ENCODE measurements at regions not wholly inside any gene's neighbourhood (a gene's known extent, or its start where the extent isn't known, plus 50 kb on each side); places are given as distances from the start of the nearest gene placed in this dataset.
"Not testable (repeated sequence)": the region's sequence is repeated elsewhere in the genome, so short reads cannot be mapped to it uniquely, and the experiment has no call there.

DNA sequence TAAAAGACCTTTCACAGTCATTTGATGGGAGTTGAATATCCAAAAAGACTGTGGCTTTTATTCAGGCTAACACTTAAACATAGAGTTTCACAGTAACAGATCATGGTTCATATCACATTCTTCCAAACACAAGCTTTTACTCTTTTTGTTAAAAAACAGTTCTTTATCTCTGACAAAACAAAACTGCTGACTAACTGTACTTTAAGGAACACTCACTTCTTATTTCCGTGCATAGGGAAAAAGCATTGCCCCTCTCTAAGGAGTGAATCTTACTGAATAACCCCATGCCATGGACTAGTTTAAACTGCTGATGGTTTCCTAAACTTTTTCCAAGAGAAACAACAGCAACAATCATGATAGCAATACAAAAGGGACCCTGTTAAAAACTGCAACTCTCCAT is 297.0 kb upstream of the INTU start:
- Histone ChIP-seq H3K4me1 (ENCODE audit: insufficient read depth, low read length) (no peaks in the 10 kb centered on the region), H3K9me3 (ENCODE audit: insufficient read depth, low read depth, low read length) (no peaks in the 10 kb centered on the region), H3K36me3 (ENCODE audit: insufficient read depth, low read depth, low read length) (no peaks in the 10 kb centered on the region), H3K27ac (ENCODE audit: low read length) (no peak overlapping the region), H3K9ac (ENCODE audit: low read depth, low read length) (no peak overlapping the region), H3K4me3 (ENCODE audit: low read length) (no peak overlapping the region), H3K27me3 (ENCODE audit: insufficient read depth, low read length) (no peaks in the 10 kb centered on the region)

GRCh38 chr4:127343123-127343522 is 289.6 kb upstream of the INTU start:
- H3K4me3 ChIP-seq (ENCODE audit: low read length); H3K27ac ChIP-seq (ENCODE audit: low read length); H3K9me3 ChIP-seq (ENCODE audit: insufficient read depth, low read depth, low read length); H3K36me3 ChIP-seq (ENCODE audit: insufficient read depth, low read depth, low read length); H3K9ac ChIP-seq (ENCODE audit: low read depth, low read length); H3K4me1 ChIP-seq (ENCODE audit: insufficient read depth, low read length); H3K27me3 ChIP-seq (ENCODE audit: insufficient read depth, low read length): not testable (repeated sequence)

DNA sequence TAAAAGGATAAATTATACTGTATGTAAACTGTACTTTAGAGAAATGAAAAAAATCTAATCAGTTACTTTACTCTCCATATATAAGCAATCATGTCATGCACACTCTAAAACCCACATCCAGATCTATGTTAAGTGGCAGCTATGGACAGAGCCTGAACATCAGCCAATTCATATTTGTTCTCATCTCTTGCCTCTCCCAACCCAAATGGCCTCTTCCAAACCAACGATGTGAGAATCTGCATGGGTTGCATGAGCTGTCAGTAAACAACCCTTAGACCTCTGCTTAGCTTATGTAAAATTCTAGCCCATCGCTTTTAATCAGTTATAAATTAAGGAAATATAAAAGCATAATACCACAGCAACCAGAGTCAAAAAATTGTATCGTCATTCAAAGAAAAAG is 288.7 kb upstream of the INTU start:
- H3K9me3 ChIP-seq (ENCODE audit: insufficient read depth, low read depth, low read length), result no peaks in the 10 kb centered on the region
- no peak overlapping the region for H3K9ac ChIP-seq (ENCODE audit: low read depth, low read length)
- no peak overlapping the region for H3K4me3 ChIP-seq (ENCODE audit: low read length)
- H3K27ac ChIP-seq (ENCODE audit: low read length), result no peak overlapping the region
- no peaks in the 10 kb centered on the region for H3K36me3 ChIP-seq (ENCODE audit: insufficient read depth, low read depth, low read length)
- no peaks in the 10 kb centered on the region for H3K4me1 ChIP-seq (ENCODE audit: insufficient read depth, low read length)
- no peaks in the 10 kb centered on the region for H3K27me3 ChIP-seq (ENCODE audit: insufficient read depth, low read length)

DNA sequence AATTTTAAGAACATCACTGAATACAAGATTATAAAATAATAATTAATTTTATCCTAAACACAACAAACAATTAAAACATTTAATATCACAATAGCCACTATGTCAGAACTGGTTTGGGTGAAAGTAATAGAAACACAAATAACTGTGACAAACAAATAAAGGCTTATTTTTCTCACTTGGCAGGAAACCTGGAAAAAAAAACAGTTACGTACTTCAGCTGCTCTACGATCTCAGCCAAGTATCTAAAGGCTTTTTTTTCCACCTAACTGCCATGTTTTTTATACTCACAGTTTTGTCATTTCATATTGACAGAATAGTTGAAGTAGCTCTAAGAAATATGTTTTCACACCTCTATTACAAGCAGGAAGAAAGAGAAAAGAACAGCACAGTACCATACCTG is 284.8 kb upstream of the INTU start:
- H3K9ac ChIP-seq (ENCODE audit: low read depth, low read length), result no peak overlapping the region

GRCh38 chr4:127352220-127353113 is 280.3 kb upstream of the INTU start:
- Histone ChIP-seq H3K4me1 (ENCODE audit: insufficient read depth, low read length) (no peaks in the 10 kb centered on the region), H3K27me3 (ENCODE audit: insufficient read depth, low read length) (no peaks in the 10 kb centered on the region), H3K9me3 (ENCODE audit: insufficient read depth, low read depth, low read length) (no peaks in the 10 kb centered on the region), H3K4me3 (ENCODE audit: low read length) (no peak overlapping the region), H3K36me3 (ENCODE audit: insufficient read depth, low read depth, low read length) (no peaks in the 10 kb centered on the region), H3K9ac (ENCODE audit: low read depth, low read length) (no peak overlapping the region), H3K27ac (ENCODE audit: low read length) (no peak overlapping the region)

More for the DNA sequence above, 284.8 kb upstream of the INTU start:
- Histone ChIP-seq H3K36me3 (ENCODE audit: insufficient read depth, low read depth, low read length) (no peaks in the 10 kb centered on the region), H3K9me3 (ENCODE audit: insufficient read depth, low read depth, low read length) (no peaks in the 10 kb centered on the region), H3K27me3 (ENCODE audit: insufficient read depth, low read length) (no peaks in the 10 kb centered on the region), H3K27ac (ENCODE audit: low read length) (no peak overlapping the region), H3K4me1 (ENCODE audit: insufficient read depth, low read length) (no peaks in the 10 kb centered on the region), H3K4me3 (ENCODE audit: low read length) (no peak overlapping the region)

DNA sequence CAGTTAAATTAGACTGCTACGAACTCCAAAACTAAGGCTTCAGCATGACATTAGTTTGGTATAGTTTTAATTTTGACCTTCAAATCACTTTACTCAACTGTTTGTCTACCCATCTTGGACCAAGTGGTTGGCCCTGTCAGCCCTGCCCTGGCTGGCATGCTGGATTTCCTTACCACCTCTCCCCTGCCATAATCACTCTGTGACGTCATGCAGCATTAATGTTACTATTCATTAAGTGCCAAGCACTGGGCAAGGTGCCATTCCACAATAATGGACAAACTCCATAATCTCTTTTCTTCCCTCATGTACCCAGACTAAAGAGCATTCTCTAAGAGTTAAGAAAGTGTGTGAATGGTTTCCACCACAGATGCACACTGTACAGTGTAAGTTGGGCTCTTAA is 277.0 kb upstream of the INTU start:
- no peaks in the 10 kb centered on the region for H3K27me3 ChIP-seq (ENCODE audit: insufficient read depth, low read length)
- H3K4me1 ChIP-seq (ENCODE audit: insufficient read depth, low read length), result no peaks in the 10 kb centered on the region
- H3K9me3 ChIP-seq (ENCODE audit: insufficient read depth, low read depth, low read length), result no peaks in the 10 kb centered on the region
- H3K36me3 ChIP-seq (ENCODE audit: insufficient read depth, low read depth, low read length), result no peaks in the 10 kb centered on the region
- H3K9ac ChIP-seq (ENCODE audit: low read depth, low read length), result no peak overlapping the region
- no peak overlapping the region for H3K27ac ChIP-seq (ENCODE audit: low read length)
- no peak overlapping the region for H3K4me3 ChIP-seq (ENCODE audit: low read length)

DNA sequence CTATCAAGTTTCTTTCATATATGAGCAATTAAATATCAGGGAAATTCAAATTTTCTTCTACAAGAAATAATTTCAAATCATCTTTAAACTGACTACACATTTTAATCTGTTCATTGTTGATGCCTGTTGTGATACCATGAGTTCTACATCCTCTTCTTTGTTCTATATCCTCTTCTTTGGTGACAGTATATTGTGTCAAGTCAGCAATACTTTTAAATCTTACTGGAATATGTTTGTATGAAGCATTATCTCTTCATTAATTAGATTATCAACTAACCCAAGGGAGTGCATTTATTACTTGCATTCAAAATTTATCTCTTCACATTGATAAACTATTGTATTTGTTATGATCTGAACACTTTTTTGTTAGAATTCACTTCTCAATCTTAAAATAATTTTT is 275.0 kb upstream of the INTU start:
- H3K9ac ChIP-seq (ENCODE audit: low read depth, low read length), result no peak overlapping the region
- H3K4me1 ChIP-seq (ENCODE audit: insufficient read depth, low read length), result no peaks in the 10 kb centered on the region
- no peaks in the 10 kb centered on the region for H3K9me3 ChIP-seq (ENCODE audit: insufficient read depth, low read depth, low read length)
- no peak overlapping the region for H3K27ac ChIP-seq (ENCODE audit: low read length)
- H3K4me3 ChIP-seq (ENCODE audit: low read length), result no peak overlapping the region
- no peaks in the 10 kb centered on the region for H3K36me3 ChIP-seq (ENCODE audit: insufficient read depth, low read depth, low read length)
- H3K27me3 ChIP-seq (ENCODE audit: insufficient read depth, low read length), result no peaks in the 10 kb centered on the region

GRCh38 chr4:127362686-127363085 is 270.1 kb upstream of the INTU start:
- H3K9me3 ChIP-seq (ENCODE audit: insufficient read depth, low read depth, low read length), result no peaks in the 10 kb centered on the region
- H3K36me3 ChIP-seq (ENCODE audit: insufficient read depth, low read depth, low read length), result no peaks in the 10 kb centered on the region
- no peak overlapping the region for H3K27ac ChIP-seq (ENCODE audit: low read length)
- no peaks in the 10 kb centered on the region for H3K4me1 ChIP-seq (ENCODE audit: insufficient read depth, low read length)
- H3K27me3 ChIP-seq (ENCODE audit: insufficient read depth, low read length), result no peaks in the 10 kb centered on the region
- no peak overlapping the region for H3K4me3 ChIP-seq (ENCODE audit: low read length)
- H3K9ac ChIP-seq (ENCODE audit: low read depth, low read length), result no peak overlapping the region

GRCh38 chr4:127364397-127364796 is 268.4 kb upstream of the INTU start:
- no peaks in the 10 kb centered on the region for H3K27me3 ChIP-seq (ENCODE audit: insufficient read depth, low read length)
- H3K4me3 ChIP-seq (ENCODE audit: low read length), result no peak overlapping the region
- no peaks in the 10 kb centered on the region for H3K9me3 ChIP-seq (ENCODE audit: insufficient read depth, low read depth, low read length)
- no peak overlapping the region for H3K27ac ChIP-seq (ENCODE audit: low read length)
- H3K36me3 ChIP-seq (ENCODE audit: insufficient read depth, low read depth, low read length), result no peaks in the 10 kb centered on the region
- H3K9ac ChIP-seq (ENCODE audit: low read depth, low read length), result no peak overlapping the region
- no peaks in the 10 kb centered on the region for H3K4me1 ChIP-seq (ENCODE audit: insufficient read depth, low read length)

DNA sequence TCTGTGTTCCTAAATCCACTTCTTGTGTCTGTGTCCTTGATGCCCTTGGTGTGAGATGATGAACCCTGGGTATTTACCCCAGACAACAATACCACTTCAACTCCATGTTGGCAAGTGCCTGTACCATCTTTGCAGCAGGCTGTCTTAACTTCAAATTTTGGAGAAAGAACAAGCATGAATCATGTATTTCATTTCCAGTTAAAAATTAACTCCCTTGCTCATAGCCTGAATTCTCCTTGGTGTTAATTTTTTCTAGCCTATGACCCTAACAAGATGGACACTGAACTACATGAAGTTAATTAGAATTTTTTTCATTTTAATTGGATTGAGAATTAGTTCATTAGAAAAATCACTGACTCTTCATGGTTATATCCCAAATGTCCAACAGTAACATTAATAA is 267.8 kb upstream of the INTU start:
- Histone ChIP-seq H3K36me3 (ENCODE audit: insufficient read depth, low read depth, low read length) (no peaks in the 10 kb centered on the region), H3K4me3 (ENCODE audit: low read length) (no peak overlapping the region)

DNA sequence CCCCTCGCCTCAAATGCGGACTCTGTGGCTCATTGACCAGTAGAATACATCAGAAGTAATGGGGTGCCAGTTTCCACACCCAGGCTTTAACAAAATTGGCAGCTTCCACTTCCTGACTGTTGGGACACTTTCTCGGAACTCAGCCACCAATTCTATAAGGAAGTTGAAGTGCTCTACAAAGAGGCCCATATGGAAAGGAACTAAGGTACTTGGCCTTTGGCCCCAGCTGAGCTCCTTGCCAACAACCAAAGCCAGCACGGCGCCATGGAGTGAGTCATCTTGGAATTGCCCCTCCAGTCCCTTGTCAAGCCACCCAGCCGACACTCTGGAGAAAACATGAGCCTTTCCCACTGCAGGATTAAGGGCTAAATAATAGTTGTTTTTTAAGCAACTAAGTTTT is 262.2 kb upstream of the INTU start:
- Histone ChIP-seq H3K9ac (ENCODE audit: low read depth, low read length) (no peak overlapping the region), H3K27ac (ENCODE audit: low read length) (no peak overlapping the region), H3K36me3 (ENCODE audit: insufficient read depth, low read depth, low read length) (no peaks in the 10 kb centered on the region), H3K27me3 (ENCODE audit: insufficient read depth, low read length) (no peaks in the 10 kb centered on the region), H3K9me3 (ENCODE audit: insufficient read depth, low read depth, low read length) (no peaks in the 10 kb centered on the region), H3K4me3 (ENCODE audit: low read length) (no peak overlapping the region), H3K4me1 (ENCODE audit: insufficient read depth, low read length) (no peaks in the 10 kb centered on the region)

More for the DNA sequence above, 267.8 kb upstream of the INTU start:
- H3K27ac ChIP-seq (ENCODE audit: low read length), result no peak overlapping the region
- no peak overlapping the region for H3K9ac ChIP-seq (ENCODE audit: low read depth, low read length)
- H3K4me1 ChIP-seq (ENCODE audit: insufficient read depth, low read length), result no peaks in the 10 kb centered on the region
- no peaks in the 10 kb centered on the region for H3K27me3 ChIP-seq (ENCODE audit: insufficient read depth, low read length)
- no peaks in the 10 kb centered on the region for H3K9me3 ChIP-seq (ENCODE audit: insufficient read depth, low read depth, low read length)

GRCh38 chr4:127379499-127379898 is 253.3 kb upstream of the INTU start:
- no peaks in the 10 kb centered on the region for H3K36me3 ChIP-seq (ENCODE audit: insufficient read depth, low read depth, low read length)
- H3K9ac ChIP-seq (ENCODE audit: low read depth, low read length), result no peak overlapping the region
- H3K27ac ChIP-seq (ENCODE audit: low read length), result no peak overlapping the region
- no peak overlapping the region for H3K4me3 ChIP-seq (ENCODE audit: low read length)
- no peaks in the 10 kb centered on the region for H3K27me3 ChIP-seq (ENCODE audit: insufficient read depth, low read length)
- no peaks in the 10 kb centered on the region for H3K4me1 ChIP-seq (ENCODE audit: insufficient read depth, low read length)
- H3K9me3 ChIP-seq (ENCODE audit: insufficient read depth, low read depth, low read length), result peaks cover 5% of the 10 kb centered on the region; the same call in 1 of the 2 replicates

Data from iPS-20b (cell line).